HG02610 (cell line): ENCODE measurements at regions not wholly inside any gene's neighbourhood (a gene's known extent, or its start where the extent isn't known, plus 50 kb on each side); places are given as distances from the start of the nearest gene placed in this dataset.

ENCODE experiments used
- ATAC-seq: cut with Tn5 transposase; IDR thresholded peaks from one replicate; pipeline ENCODE4 v1.9.1; 2021; ENCODE audit warnings: mild to moderate bottlenecking, moderate library complexity; ENCODE audit not compliant: unreplicated experiment

DNA sequence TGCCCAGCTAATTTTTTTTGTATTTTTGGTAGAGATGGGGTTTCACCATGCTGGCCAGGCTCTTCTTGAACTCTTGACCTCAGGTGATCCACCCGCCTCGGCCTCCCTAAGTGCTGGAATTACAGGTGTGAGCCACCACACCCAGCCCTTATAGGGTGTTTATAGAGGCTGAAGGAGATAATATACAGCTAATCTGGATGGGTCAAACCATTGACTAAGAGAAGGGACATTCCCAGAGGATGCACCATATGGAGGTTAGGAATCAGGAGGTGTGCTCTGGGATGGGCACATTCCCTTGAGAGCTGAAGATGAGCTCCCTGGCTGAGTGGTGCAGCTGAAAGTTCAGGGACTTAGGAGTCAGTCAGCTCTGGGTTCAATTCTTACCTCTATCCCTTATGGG, 68.3 kb upstream of the SHISA3 start:
- no peak for ATAC-seq

- ATAC-seq = no peak
Observed at GRCh38 chr4:42329421-42329820, 67.9 kb upstream of the SHISA3 start.

- no peak for ATAC-seq
Observed at GRCh38 chr4:42330002-42330592, 67.2 kb upstream of the SHISA3 start.

DNA sequence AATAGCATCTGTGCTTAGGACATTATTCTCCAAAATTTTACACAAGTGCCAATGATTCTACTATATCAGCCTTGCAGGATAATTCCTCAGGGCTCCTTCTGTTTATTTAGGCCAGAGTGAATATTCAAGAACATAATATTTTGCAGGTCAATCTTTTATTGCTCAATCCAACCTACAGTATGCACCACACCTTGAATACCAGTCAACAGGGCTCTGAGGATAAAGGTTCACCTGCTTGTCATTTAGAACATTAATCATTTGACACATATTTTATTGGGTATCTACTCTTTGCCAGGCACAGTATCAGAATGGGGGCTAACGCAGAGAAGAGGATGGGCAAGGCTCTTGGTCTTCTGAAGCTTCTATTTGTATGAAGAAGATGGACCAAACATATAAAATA, 66.2 kb upstream of the SHISA3 start:
- no peak for ATAC-seq

DNA sequence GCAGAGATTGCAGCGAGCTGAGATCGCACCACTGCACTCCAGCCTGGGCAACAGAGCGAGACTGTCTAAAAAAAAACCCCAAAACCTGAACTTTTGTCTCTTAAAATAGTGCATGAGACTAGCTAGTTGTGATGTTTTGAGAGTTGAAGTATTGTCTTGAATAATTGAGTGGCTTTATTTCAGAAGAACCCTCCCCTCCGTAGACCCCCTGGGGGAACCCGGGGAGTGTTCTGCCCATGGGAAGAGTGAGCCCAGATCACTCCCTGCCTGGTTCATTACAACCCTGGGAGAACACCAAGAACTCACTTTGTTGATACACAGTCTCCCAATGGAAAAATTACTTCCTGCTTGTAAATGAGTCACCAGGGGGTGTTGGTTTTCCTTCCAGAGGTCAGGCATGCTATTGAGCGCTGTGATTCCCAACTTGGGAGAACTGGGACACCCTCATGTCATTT, 65.3 kb upstream of the SHISA3 start:
- ATAC-seq = peak; percentile 83

DNA sequence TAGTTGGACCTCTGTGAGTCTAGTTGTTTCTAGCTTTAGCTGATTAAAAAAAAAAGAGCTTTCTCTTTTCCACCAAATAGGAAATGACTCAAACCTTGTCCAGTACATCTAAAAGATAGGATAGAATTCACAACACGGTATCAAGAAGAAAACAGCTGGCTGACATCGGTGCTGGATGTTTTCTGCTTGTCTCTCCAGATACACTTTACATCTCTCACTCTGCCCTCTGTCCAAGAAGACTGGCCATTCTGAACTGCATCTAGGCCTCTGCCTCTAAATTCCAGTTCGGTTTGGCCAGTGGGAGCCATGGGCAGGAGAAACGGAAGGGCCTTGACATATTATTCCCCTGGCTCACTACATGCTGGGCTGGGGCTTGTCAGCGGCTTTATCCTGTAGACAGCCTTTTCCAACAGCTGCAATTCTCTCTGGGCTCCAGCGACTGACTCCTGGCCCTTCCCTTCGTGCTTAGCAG, 57.3 kb upstream of the SHISA3 start:
- ATAC-seq = no peak

DNA sequence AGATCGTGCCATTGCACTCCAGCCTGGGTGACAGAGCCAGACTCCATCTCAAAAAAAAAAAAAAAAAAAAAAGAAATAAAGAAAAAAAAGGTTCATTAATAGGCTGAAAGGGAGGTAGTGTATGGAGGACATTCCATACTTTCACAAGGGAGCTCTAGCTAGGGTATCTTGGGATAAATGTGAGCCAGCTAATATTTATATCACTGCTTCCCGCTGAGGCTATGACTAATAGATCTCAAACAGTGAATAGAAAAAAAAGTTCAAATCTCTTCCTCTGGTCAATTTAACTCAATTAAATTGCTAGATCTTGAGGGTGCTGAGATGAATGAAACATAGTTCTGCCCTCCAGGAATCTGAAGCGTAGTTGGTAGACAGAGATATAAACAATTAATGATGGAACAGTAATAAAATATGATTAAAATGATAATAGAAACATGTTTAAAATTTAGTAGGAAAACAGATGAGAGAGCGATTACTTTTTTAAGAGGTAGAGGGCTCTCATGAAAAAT, 55.7 kb upstream of the SHISA3 start:
- no peak for ATAC-seq

GRCh38 chr4:42342459-42342858, 54.8 kb upstream of the SHISA3 start:
- ATAC-seq = no peak

DNA sequence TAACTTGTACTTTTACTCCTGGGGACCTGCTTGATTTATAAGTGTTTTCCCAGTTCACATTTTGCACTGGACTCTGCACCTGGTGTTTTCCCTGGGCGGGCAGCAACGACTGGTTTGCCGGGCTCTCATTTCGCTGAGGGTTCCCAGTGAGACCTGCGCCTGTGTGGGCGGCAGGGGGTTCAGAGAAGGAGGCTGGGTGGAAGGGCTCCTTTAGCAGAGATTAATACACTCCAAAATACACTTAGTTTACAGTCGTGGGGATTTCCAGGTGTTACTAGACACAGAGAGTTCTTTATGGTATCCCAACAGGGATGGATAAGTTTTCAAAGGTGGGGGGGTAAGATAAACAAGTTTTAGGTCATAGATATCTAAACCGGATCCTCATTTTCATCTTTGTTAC, 53.0 kb upstream of the SHISA3 start:
- ATAC-seq = no peak

DNA sequence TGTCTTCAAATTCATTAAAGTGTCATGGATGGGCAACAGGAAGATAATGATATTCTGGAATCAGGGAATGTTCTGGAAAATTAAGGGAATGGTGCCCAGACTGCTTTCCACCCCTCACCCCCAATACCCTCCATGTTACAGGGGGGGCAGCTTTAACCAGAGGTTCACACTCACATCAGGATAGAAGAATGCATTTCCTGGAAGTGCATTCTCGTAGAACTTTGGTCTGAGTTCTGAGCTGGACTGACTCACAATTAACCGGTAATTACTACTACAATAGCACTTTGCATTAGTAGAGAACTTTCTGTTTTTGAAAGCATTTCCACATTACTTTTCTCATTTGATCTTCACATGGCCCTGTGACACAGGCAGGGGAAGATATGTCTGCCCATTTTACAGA, 52.5 kb upstream of the SHISA3 start:
- no peak for ATAC-seq

- ATAC-seq = no peak
Observed at GRCh38 chr4:42345962-42346544, 51.2 kb upstream of the SHISA3 start.

DNA sequence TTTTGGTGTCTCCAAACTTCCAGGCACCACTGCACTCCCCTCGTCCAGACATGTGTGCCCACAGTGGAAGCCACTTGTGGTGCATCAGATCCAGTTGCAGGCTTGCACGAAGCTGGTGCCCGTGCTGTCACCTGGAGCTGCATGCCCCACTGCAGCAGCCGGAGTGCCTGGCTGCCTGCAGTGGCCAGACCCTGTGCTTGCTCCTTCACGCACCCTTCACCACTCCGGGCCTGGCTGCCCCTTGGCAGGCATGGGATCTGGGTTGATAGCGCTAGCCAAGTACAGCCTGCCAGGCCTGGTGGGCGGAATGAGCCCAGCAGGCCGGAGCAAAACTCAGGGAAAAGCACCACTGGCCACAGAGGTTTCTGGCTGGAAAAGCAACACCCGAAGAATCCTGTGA, 50.2 kb upstream of the SHISA3 start:
- no peak for ATAC-seq
